Right lobe of liver (tissue), 4 donors: ENCODE measurements at regions not wholly inside any gene's neighbourhood (a gene's known extent, or its start where the extent isn't known, plus 50 kb on each side); places are given as distances from the start of the nearest gene placed in this dataset.

Experiments used
- CTCF ChIP-seq, 4 donors: fragments of 200-600 bp in 3 of 4; fragments of 450-650 bp in 1 of 4; IDR thresholded peaks; one replicate each; pipeline versions ENCODE4 v1.5.1 to v1.8.0; 2016 to 2022; ENCODE audit warnings: antibody characterized with exemption in 4 of 4, mild to moderate bottlenecking in 2 of 4
- POLR2A ChIP-seq: fragments of 450-650 bp; IDR thresholded peaks from one replicate; pipeline ENCODE4 v1.6.1; 2017; ENCODE audit warnings: antibody characterized with exemption, mild to moderate bottlenecking
- donor health status: DM: no; HTN: no; CAD: no.
- donor health status: DM: no; HTN: no; CAD: no.
- donor health status: DM: no; HTN: yes; CAD: no.

- TF ChIP-seq CTCF (IDR thresholded peaks at IDR 0.05) (no peak), POLR2A (no peak)
These were observed 108.2 kb upstream of the SPATA31D4 start for GRCh38 chr9:81819859-81820546.
